Gastroesophageal sphincter (tissue), 3 donors: ENCODE measurements at regions not wholly inside any gene's neighbourhood (a gene's known extent, or its start where the extent isn't known, plus 50 kb on each side); places are given as distances from the start of the nearest gene placed in this dataset.

ENCODE experiments used
- POLR2A ChIP-seq, 2 donors: fragments of 450-650 bp; IDR thresholded peaks; one replicate each; pipeline ENCODE4 v1.6.1; 2017; ENCODE audit warnings: antibody characterized with exemption in 2 of 2, mild to moderate bottlenecking in 2 of 2, moderate library complexity in 1 of 2
- POLR2AphosphoS5 ChIP-seq: sonication (generic); formaldehyde crosslinking; IDR thresholded peaks from one replicate; pipeline ENCODE4 v1.6.1; 2017; ENCODE audit warnings: antibody characterized with exemption
- TF ChIP-seq, protein P1 (sequence below), 4 experiments: fragments of 200-600 bp in 2 of 4; fragments of 450-650 bp in 2 of 4; sonication (generic) in 1 of 4; IDR thresholded peaks; one replicate each; pipeline ENCODE4 v1.5.1; 2017 to 2019; ENCODE audit warnings: antibody characterized with exemption in 4 of 4, mild to moderate bottlenecking in 2 of 4, moderate library complexity in 2 of 4

GRCh38 chr12:116504438-116504837 lies 54.7 kb upstream of the MAP1LC3B2 start:
- TF ChIP-seq, protein P1, sequence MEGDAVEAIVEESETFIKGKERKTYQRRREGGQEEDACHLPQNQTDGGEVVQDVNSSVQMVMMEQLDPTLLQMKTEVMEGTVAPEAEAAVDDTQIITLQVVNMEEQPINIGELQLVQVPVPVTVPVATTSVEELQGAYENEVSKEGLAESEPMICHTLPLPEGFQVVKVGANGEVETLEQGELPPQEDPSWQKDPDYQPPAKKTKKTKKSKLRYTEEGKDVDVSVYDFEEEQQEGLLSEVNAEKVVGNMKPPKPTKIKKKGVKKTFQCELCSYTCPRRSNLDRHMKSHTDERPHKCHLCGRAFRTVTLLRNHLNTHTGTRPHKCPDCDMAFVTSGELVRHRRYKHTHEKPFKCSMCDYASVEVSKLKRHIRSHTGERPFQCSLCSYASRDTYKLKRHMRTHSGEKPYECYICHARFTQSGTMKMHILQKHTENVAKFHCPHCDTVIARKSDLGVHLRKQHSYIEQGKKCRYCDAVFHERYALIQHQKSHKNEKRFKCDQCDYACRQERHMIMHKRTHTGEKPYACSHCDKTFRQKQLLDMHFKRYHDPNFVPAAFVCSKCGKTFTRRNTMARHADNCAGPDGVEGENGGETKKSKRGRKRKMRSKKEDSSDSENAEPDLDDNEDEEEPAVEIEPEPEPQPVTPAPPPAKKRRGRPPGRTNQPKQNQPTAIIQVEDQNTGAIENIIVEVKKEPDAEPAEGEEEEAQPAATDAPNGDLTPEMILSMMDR (IDR thresholded peaks at IDR 0.05) = no peak
- TF ChIP-seq POLR2A (IDR thresholded peaks at IDR 0.05) = no peak
- no peak for TF ChIP-seq POLR2AphosphoS5
